CD4-positive, alpha-beta memory T cell (primary cell): ENCODE measurements at regions not wholly inside any gene's neighbourhood (a gene's known extent, or its start where the extent isn't known, plus 50 kb on each side); places are given as distances from the start of the nearest gene placed in this dataset.

Source experiments
- CTCF ChIA-PET: fragments of 350-600 bp; sonication (Branson Sonifier 250); formaldehyde crosslinking; loops from one replicate; lab custom pipeline; 2021; ENCODE audit warnings: inconsistent platforms; ENCODE audit not compliant: partially characterized antibody; lab: Charles Lee
- POLR2A ChIA-PET: fragments of 350-600 bp; sonication (Branson Sonifier 250); formaldehyde crosslinking; loops from one replicate; lab custom pipeline; 2021; ENCODE audit not compliant: partially characterized antibody; lab: Charles Lee
- DNase-seq, 5 donors: peaks; one replicate each; pipeline versions ENCODE4 v3.0.0 to v3.0.0-alpha.2; 2020 to 2022; ENCODE audit warnings: mixed read lengths in 1 of 5
- H3K27ac ChIP-seq: one replicate; pipeline ENCODE4 v1.7.0; 2013; ENCODE audit warnings: low read depth, low read length
- H3K27me3 ChIP-seq: 2 replicates; pipeline ENCODE4 v1.7.0; 2013; ENCODE audit warnings: mild to moderate bottlenecking, low read length, moderate library complexity; ENCODE audit not compliant: insufficient read depth
- H3K36me3 ChIP-seq: 2 replicates; pipeline ENCODE4 v1.7.0; 2013; ENCODE audit warnings: mild to moderate bottlenecking, low read length, moderate library complexity; ENCODE audit not compliant: insufficient read depth
- H3K4me1 ChIP-seq: 2 replicates; pipeline ENCODE4 v1.7.0; 2013; ENCODE audit warnings: mild to moderate bottlenecking, low read length, moderate library complexity; ENCODE audit not compliant: insufficient read depth
- H3K4me3 ChIP-seq, 2 donors: one replicate each; pipeline ENCODE4 v1.7.0; 2013; ENCODE audit warnings: low read length in 2 of 2, mild to moderate bottlenecking in 1 of 2
- H3K9me3 ChIP-seq, 2 donors: one replicate each; pipeline ENCODE4 v1.7.0; 2013; ENCODE audit warnings: low read length in 2 of 2, control low read depth in 1 of 2; ENCODE audit not compliant: control insufficient read depth in 1 of 2
- H3K27ac Mint-ChIP-seq, 7 donors: one replicate each; pipeline ENCODE4 v1.8.0; 2020 to 2021; ENCODE audit warnings: mixed read lengths in 7 of 7, mild to moderate bottlenecking in 6 of 7, inconsistent platforms in 3 of 7, moderate library complexity in 3 of 7
- H3K27me3 Mint-ChIP-seq, 2 donors: one replicate each; pipeline ENCODE4 v1.8.0; 2020 to 2021; ENCODE audit warnings: mixed read lengths in 2 of 2
- H3K36me3 Mint-ChIP-seq, 2 donors: one replicate each; pipeline ENCODE4 v1.8.0; 2020 to 2021; ENCODE audit warnings: mixed read lengths in 2 of 2, inconsistent platforms in 1 of 2, mild to moderate bottlenecking in 1 of 2
- H3K4me1 Mint-ChIP-seq, 4 donors: one replicate each; pipeline ENCODE4 v1.8.0; 2020 to 2021; ENCODE audit warnings: mixed read lengths in 4 of 4, mild to moderate bottlenecking in 1 of 4
- H3K4me3 Mint-ChIP-seq, 8 donors: one replicate each; pipeline ENCODE4 v1.8.0; 2020 to 2021; ENCODE audit warnings: mixed read lengths in 8 of 8, mild to moderate bottlenecking in 7 of 8, moderate library complexity in 6 of 8, inconsistent platforms in 3 of 8
- H3K9me3 Mint-ChIP-seq, 8 donors: one replicate each; pipeline ENCODE4 v1.8.0; 2020 to 2021; ENCODE audit warnings: mixed read lengths in 8 of 8, mild to moderate bottlenecking in 5 of 8, inconsistent platforms in 3 of 8, moderate library complexity in 1 of 8
- intact Hi-C: fragments of 100-400 bp; cut with micrococcal nuclease; formaldehyde crosslinking; loops from one replicate; pipeline ENCODE4 v1.15.1; 2023

DNA sequence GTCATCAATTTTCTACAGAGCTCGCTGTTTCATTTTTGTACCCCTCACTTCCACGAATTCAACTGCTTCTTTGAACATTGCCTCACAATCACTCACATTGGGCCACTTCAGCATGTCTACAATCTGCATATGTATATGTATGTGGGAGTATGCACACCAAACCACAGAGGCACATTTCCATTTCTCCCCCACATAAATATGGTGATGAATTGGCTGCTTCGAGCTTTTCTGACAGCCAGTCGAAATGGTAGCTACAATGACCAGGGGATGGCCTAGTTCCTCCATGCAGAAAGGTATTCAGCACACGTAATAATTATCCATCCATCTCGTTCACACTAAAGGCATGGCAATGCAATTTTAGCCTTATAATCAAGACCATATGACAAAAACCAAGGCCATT, 229.6 kb upstream of the ESRRG start:
- H3K4me1 ChIP-seq = no peaks in the 10 kb centered on the region
- no peaks in the 10 kb centered on the region for H3K9me3 ChIP-seq
- CTCF ChIA-PET = no interaction called here
- H3K36me3 ChIP-seq = no peaks in the 10 kb centered on the region
- H3K4me3 ChIP-seq = no peak overlapping the region
- intact Hi-C loops = no loop called here
- no peaks in the 10 kb centered on the region for H3K4me1 Mint-ChIP-seq
- DNase-seq = no peak
- POLR2A ChIA-PET = no interaction called here
- H3K27me3 ChIP-seq = no peaks in the 10 kb centered on the region
- peaks cover 0 to 17% (median 5%) of the 10 kb centered on the region in 8 donors for H3K9me3 Mint-ChIP-seq
- H3K27ac ChIP-seq = no peak overlapping the region
- no peak overlapping the region for H3K4me3 Mint-ChIP-seq
- H3K27ac Mint-ChIP-seq = no peak overlapping the region
- no peaks in the 10 kb centered on the region for H3K27me3 Mint-ChIP-seq
- H3K36me3 Mint-ChIP-seq = no peaks in the 10 kb centered on the region

DNA sequence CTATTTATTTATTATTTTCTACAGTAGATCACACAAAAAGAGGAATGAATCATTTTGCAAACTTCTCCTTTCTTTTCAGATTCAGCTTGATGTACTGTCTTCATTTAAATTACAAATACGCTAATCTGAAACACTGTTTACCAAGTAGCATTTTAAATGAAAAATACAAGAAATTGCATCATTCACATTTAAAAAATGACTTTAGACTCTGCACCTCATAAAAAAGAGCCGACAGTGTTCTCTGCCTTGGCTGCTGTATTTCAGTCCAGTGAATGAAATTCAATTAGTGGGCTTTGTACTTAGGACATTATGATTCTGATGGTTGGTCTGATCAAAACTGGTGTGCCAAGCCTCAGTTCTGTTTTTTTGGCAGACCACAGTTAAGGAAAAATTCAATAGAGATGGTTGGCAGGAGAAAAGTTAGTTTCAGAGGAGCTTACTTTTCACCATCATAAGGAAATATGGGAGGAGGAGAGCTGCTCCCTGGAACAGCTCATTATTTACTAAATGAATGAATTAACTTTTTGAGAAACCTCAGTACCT, 222.4 kb upstream of the ESRRG start:
- Mint-ChIP-seq H3K36me3 (no peaks in the 10 kb centered on the region), H3K27me3 (no peaks in the 10 kb centered on the region), H3K9me3 (peaks cover 0 to 8% (median under 1%) of the 10 kb centered on the region in 8 donors), H3K4me1 (no peaks in the 10 kb centered on the region), H3K27ac (no peak overlapping the region), H3K4me3 (no peak overlapping the region)
- H3K4me1 ChIP-seq = no peaks in the 10 kb centered on the region
- no peaks in the 10 kb centered on the region for H3K27me3 ChIP-seq
- ChIA-PET CTCF (no interaction called here), POLR2A (no interaction called here)
- no peaks in the 10 kb centered on the region for H3K36me3 ChIP-seq
- H3K4me3 ChIP-seq = no peak overlapping the region
- no peak for DNase-seq
- intact Hi-C loops = no loop called here
- no peak overlapping the region for H3K27ac ChIP-seq
- no peaks in the 10 kb centered on the region for H3K9me3 ChIP-seq

DNA sequence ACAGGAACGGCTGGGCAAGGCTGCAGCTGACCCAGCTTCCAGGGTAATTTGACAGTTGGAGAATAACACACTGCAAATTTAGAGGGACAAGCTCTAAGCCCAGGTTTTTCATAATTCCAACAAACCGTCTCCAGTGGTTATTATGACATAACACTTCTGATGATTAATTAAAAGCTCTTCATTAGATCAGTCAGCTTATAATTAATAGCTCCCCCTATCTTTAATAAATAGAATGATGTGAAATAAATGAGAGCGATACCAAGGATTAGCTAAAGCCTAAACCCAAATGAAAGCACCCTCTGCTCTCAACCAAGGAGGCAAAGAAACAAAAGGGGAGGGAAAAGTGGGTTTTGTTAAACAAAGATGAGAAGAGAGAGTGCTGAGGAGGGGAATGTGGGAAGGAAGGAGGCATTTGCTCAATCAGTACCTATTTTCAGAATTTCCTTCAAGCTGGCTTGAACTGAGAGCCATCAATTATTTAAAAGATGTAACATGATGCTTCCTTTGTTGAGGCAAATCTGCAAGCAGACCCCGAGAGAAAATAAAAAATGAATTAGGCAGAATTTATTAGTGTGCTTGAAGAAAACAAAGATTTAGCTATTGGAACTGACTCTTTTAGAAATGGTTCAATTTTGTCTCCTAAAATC, 221.8 kb upstream of the ESRRG start:
- Mint-ChIP-seq H3K27me3 (no peaks in the 10 kb centered on the region), H3K9me3 (peaks cover 0 to 8% (median under 1%) of the 10 kb centered on the region in 8 donors), H3K36me3 (no peaks in the 10 kb centered on the region), H3K27ac (no peak overlapping the region), H3K4me3 (no peak overlapping the region), H3K4me1 (no peaks in the 10 kb centered on the region)
- no peak overlapping the region for H3K27ac ChIP-seq
- no peaks in the 10 kb centered on the region for H3K4me1 ChIP-seq
- POLR2A ChIA-PET = no interaction called here
- DNase-seq = no peak
- CTCF ChIA-PET = no interaction called here
- H3K9me3 ChIP-seq = no peaks in the 10 kb centered on the region
- no peaks in the 10 kb centered on the region for H3K36me3 ChIP-seq
- H3K4me3 ChIP-seq = no peak overlapping the region
- intact Hi-C loops = no loop called here
- no peaks in the 10 kb centered on the region for H3K27me3 ChIP-seq

DNA sequence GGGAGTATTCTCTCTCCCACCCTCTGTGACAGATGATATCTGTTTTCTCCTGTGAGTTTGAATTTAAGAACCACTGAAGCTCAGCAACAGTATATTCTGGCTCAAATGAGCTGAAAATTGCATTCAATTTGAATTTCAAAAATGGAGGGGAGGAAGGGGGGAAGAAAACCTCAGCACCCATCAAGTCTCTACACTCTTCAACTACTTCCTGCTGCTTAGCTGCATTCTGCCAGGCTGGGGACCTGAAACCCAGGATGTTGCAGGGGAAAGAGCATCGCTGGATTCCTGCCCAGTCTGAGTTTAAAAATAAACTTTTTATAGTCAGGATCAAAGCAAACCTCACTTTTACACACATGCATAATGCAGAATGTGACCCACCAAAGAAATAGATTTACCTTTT, 214.3 kb upstream of the ESRRG start:
- POLR2A ChIA-PET = no interaction called here
- Histone ChIP-seq H3K36me3 (no peaks in the 10 kb centered on the region), H3K4me1 (no peaks in the 10 kb centered on the region), H3K27me3 (no peaks in the 10 kb centered on the region), H3K9me3 (no peaks in the 10 kb centered on the region), H3K27ac (no peak overlapping the region), H3K4me3 (no peak overlapping the region)
- Mint-ChIP-seq H3K36me3 (no peaks in the 10 kb centered on the region), H3K27ac (no peak overlapping the region), H3K4me3 (no peak overlapping the region), H3K9me3 (peaks cover 0 to 10% (median 2%) of the 10 kb centered on the region in 8 donors), H3K27me3 (no peaks in the 10 kb centered on the region), H3K4me1 (no peaks in the 10 kb centered on the region)
- CTCF ChIA-PET = no interaction called here
- intact Hi-C loops = no loop called here
- DNase-seq = no peak

DNA sequence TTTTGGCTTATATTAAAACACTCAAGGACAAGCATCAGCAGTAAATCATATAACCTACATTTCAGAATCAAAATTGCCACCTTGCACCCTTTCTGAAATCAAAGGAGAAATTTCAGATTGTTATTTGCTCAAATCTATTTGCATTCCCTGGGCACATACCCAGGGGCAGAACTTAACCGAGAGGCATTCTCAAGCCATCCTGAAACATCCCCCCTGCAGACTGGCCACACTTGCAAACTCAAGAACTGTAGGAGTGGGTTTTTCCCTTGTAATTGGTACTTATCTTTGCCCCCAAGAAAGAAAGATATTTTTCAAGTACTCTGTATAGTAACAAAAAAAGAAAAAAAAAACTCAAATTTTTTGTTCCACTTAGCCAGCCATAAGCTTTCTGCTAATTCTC, 213.6 kb upstream of the ESRRG start:
- Mint-ChIP-seq H3K4me3 (no peak overlapping the region), H3K27me3 (no peaks in the 10 kb centered on the region), H3K9me3 (peaks cover 0 to 10% (median 2%) of the 10 kb centered on the region in 8 donors), H3K4me1 (no peaks in the 10 kb centered on the region), H3K36me3 (no peaks in the 10 kb centered on the region), H3K27ac (no peak overlapping the region)
- no peaks in the 10 kb centered on the region for H3K36me3 ChIP-seq
- no peaks in the 10 kb centered on the region for H3K27me3 ChIP-seq
- no peaks in the 10 kb centered on the region for H3K4me1 ChIP-seq
- CTCF ChIA-PET = no interaction called here
- DNase-seq = no peak
- POLR2A ChIA-PET = no interaction called here
- H3K9me3 ChIP-seq = no peaks in the 10 kb centered on the region
- no peak overlapping the region for H3K27ac ChIP-seq
- intact Hi-C loops = no loop called here
- H3K4me3 ChIP-seq = no peak overlapping the region

DNA sequence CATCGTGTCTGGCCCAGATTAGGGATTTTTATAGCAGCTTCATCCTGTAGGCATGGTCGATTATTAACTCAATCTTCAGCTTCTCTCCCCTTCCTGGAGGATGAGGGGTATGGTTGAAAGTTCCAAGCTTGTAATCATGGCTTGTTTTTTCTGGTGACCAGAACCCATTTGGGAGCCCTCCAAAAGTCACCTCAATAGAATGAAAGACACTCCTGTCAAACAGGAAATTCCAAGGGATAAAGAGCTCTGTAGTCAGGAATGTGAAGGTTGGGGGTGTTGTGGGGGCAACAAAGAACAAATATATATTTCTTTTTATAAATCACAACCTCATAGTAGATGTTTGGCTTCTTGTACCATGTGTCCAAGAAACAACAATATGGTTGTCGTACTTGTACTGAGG, 212.7 kb upstream of the ESRRG start:
- Histone ChIP-seq H3K4me1 (no peaks in the 10 kb centered on the region), H3K4me3 (no peak overlapping the region), H3K36me3 (no peaks in the 10 kb centered on the region), H3K27ac (no peak overlapping the region), H3K9me3 (no peaks in the 10 kb centered on the region), H3K27me3 (no peaks in the 10 kb centered on the region)
- H3K4me3 Mint-ChIP-seq = no peak overlapping the region
- H3K27me3 Mint-ChIP-seq = no peaks in the 10 kb centered on the region
- H3K27ac Mint-ChIP-seq = no peak overlapping the region
- DNase-seq = no peak
- intact Hi-C loops = no loop called here
- peaks cover 0 to 10% (median 2%) of the 10 kb centered on the region in 8 donors for H3K9me3 Mint-ChIP-seq
- H3K4me1 Mint-ChIP-seq = no peaks in the 10 kb centered on the region
- no peaks in the 10 kb centered on the region for H3K36me3 Mint-ChIP-seq
- ChIA-PET CTCF (no interaction called here), POLR2A (no interaction called here)

DNA sequence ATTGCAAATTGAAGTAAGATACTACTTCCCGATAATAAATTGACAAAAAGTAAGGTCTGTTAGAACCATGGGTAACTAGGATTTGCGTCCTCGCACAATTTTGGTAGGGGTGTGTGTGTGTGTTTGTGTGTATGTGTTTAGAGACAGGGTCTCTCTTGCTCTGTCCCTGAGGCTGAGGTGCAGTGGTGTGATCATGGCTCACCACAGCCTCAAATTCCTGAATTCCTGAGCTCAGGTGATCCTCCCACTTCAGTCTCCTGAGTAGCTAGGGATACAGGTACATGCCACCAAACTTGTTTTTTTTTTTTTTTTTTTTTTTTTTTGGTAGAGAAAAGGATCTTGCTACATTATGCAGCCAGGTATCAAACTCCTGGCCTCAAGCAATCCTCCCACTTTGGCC, 209.2 kb upstream of the ESRRG start:
- Mint-ChIP-seq H3K27me3 (no peaks in the 10 kb centered on the region), H3K4me3 (no peak overlapping the region), H3K36me3 (no peaks in the 10 kb centered on the region), H3K9me3 (peaks cover 0 to 7% (median 0%) of the 10 kb centered on the region in 8 donors), H3K4me1 (no peaks in the 10 kb centered on the region), H3K27ac (no peak overlapping the region)
- H3K27me3 ChIP-seq = no peaks in the 10 kb centered on the region
- H3K27ac ChIP-seq = no peak overlapping the region
- CTCF ChIA-PET = no interaction called here
- H3K4me1 ChIP-seq = no peaks in the 10 kb centered on the region
- intact Hi-C loops = no loop called here
- POLR2A ChIA-PET = no interaction called here
- DNase-seq = no peak
- H3K36me3 ChIP-seq = no peaks in the 10 kb centered on the region
- H3K4me3 ChIP-seq = no peak overlapping the region
- H3K9me3 ChIP-seq = no peaks in the 10 kb centered on the region
